ENCODE measurements at regions not wholly inside any gene's neighbourhood (a gene's known extent, or its start where the extent isn't known, plus 50 kb on each side); places are given as distances from the start of the nearest gene placed in this dataset.

GRCh38 chr4:18954538-18954937 is 933.0 kb upstream of the LCORL start:
- WGBS, result 93% methylated on average over 2 of the region's 2 CpGs
- Histone ChIP-seq H3K4me3 (ENCODE audit: low read length) (no peak overlapping the region), H3K9me3 (ENCODE audit: insufficient read depth, low read depth, low read length) (no peaks in the 10 kb centered on the region), H3K36me3 (ENCODE audit: insufficient read depth, low read length) (no peaks in the 10 kb centered on the region), H3K9ac (ENCODE audit: low read depth, low read length) (no peak overlapping the region), H3K4me1 (ENCODE audit: insufficient read depth, low read length) (no peaks in the 10 kb centered on the region), H3K27me3 (ENCODE audit: insufficient read depth, low read length) (no peaks in the 10 kb centered on the region), H3K27ac (ENCODE audit: low read depth, low read length) (no peak overlapping the region)

DNA sequence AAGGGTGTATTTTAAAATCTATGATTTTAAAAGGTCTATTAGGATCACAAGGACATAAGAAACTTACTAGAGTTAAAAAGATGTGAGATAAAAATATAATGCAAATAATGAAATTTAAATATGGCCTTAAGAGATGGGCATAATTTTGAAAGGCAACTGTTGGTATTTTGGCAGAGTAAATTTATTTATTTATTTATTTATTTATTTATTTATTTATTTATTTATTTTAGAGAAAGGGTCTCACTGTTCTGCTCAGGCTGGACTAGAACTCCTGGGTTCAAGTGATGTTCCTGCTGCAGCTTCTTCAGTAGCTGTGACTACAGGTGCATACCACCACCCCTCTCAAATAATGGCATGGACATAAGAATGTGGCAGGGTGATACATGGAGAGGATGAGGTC is 932.1 kb upstream of the LCORL start:
- H3K9me3 ChIP-seq (ENCODE audit: insufficient read depth, low read depth, low read length), result no peaks in the 10 kb centered on the region
- H3K4me1 ChIP-seq (ENCODE audit: insufficient read depth, low read length), result no peaks in the 10 kb centered on the region
- no peaks in the 10 kb centered on the region for H3K27me3 ChIP-seq (ENCODE audit: insufficient read depth, low read length)

DNA sequence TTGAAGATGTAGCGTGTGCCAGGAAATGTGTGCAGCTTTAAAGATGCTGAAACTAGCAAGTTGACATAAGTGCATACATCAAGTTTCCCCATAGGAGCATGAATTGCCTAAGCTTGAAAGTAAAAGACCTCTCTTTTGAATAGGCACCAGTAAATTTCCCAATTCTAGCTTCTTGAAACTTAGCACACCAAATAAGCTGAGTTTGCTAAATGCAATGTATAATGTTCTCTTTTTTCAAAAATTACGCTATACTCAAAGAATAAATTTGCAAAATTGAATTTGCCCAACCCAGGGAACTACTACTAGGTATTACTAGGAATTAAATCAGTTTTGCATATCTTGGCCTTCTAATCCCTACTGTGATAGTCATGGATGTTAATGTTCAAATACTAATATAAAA is 923.9 kb upstream of the LCORL start:
- H3K4me1 ChIP-seq (ENCODE audit: insufficient read depth, low read length), result no peaks in the 10 kb centered on the region
- no peaks in the 10 kb centered on the region for H3K27me3 ChIP-seq (ENCODE audit: insufficient read depth, low read length)
- H3K36me3 ChIP-seq (ENCODE audit: insufficient read depth, low read length), result no peaks in the 10 kb centered on the region
- WGBS, result 89% methylated on average over 1 of the region's 2 CpGs
- no peak overlapping the region for H3K9ac ChIP-seq (ENCODE audit: low read depth, low read length)
- H3K27ac ChIP-seq (ENCODE audit: low read depth, low read length), result no peak overlapping the region
- H3K4me3 ChIP-seq (ENCODE audit: low read length), result no peak overlapping the region
- no peaks in the 10 kb centered on the region for H3K9me3 ChIP-seq (ENCODE audit: insufficient read depth, low read depth, low read length)

More for the DNA sequence above, 932.1 kb upstream of the LCORL start:
- Histone ChIP-seq H3K36me3 (ENCODE audit: insufficient read depth, low read length) (no peaks in the 10 kb centered on the region), H3K27ac (ENCODE audit: low read depth, low read length) (no peak overlapping the region), H3K4me3 (ENCODE audit: low read length) (no peak overlapping the region), H3K9ac (ENCODE audit: low read depth, low read length) (no peak overlapping the region)

- Histone ChIP-seq H3K27me3 (ENCODE audit: insufficient read depth, low read length) (no peaks in the 10 kb centered on the region), H3K9me3 (ENCODE audit: insufficient read depth, low read depth, low read length) (no peaks in the 10 kb centered on the region)
These were observed 921.3 kb upstream of the LCORL start for GRCh38 chr4:18942874-18943273.

DNA sequence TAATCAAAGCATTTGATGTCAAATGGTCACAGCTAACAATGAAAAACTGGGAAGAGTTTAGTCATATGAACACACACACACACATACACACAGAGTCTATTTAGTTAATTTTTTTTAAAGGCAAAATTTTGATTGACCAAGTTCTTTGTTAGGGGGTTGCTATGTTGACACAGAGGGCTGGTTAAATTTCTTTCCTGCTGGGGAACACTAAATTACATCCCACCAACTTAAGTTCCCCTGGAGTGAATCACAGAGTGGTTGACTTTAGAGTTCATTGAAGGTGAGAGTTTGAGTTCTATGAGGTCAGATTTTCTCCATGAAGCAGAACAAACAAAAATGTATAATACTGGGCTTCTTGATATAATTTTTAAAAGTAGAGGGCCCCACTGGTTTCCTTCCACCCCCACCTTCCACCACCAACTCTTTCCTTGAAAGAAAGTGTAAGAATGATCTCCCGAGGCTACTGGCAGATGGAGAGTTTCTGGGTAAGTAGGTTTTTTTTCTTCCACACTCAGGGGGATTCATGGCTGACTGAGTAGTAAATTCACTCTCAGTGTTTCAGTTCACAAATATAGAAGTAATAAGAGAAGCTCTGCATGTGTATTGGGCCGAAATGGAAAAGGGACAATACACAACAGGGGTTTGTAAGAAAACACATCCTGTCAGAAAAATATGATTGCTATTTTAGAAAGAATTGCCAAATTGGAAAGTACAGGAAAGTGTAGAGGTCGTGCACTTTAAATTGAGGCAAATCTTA is 917.0 kb upstream of the LCORL start:
- 93% methylated on average over 2 of the region's 3 CpGs for WGBS
- Histone ChIP-seq H3K9ac (ENCODE audit: low read depth, low read length) (no peak overlapping the region), H3K36me3 (ENCODE audit: insufficient read depth, low read length) (no peaks in the 10 kb centered on the region), H3K4me1 (ENCODE audit: insufficient read depth, low read length) (peaks cover 13% of the 10 kb centered on the region), H3K9me3 (ENCODE audit: insufficient read depth, low read depth, low read length) (no peaks in the 10 kb centered on the region), H3K27ac (ENCODE audit: low read depth, low read length) (no peak overlapping the region), H3K4me3 (ENCODE audit: low read length) (no peak overlapping the region), H3K27me3 (ENCODE audit: insufficient read depth, low read length) (no peaks in the 10 kb centered on the region)

More at GRCh38 chr4:18942874-18943273, 921.3 kb upstream of the LCORL start:
- no peak overlapping the region for H3K27ac ChIP-seq (ENCODE audit: low read depth, low read length)
- no peak overlapping the region for H3K9ac ChIP-seq (ENCODE audit: low read depth, low read length)
- no peak overlapping the region for H3K4me3 ChIP-seq (ENCODE audit: low read length)
- H3K36me3 ChIP-seq (ENCODE audit: insufficient read depth, low read length), result no peaks in the 10 kb centered on the region
- no peaks in the 10 kb centered on the region for H3K4me1 ChIP-seq (ENCODE audit: insufficient read depth, low read length)

GRCh38 chr4:18937746-18938145 is 916.2 kb upstream of the LCORL start:
- H3K36me3 ChIP-seq (ENCODE audit: insufficient read depth, low read length), result no peaks in the 10 kb centered on the region
- no peak overlapping the region for H3K27ac ChIP-seq (ENCODE audit: low read depth, low read length)
- 98% methylated on average over 4 of the region's 4 CpGs for WGBS
- H3K9ac ChIP-seq (ENCODE audit: low read depth, low read length), result no peak overlapping the region
- H3K4me1 ChIP-seq (ENCODE audit: insufficient read depth, low read length), result peaks cover 13% of the 10 kb centered on the region
- H3K9me3 ChIP-seq (ENCODE audit: insufficient read depth, low read depth, low read length), result no peaks in the 10 kb centered on the region
- H3K27me3 ChIP-seq (ENCODE audit: insufficient read depth, low read length), result no peaks in the 10 kb centered on the region
- no peak overlapping the region for H3K4me3 ChIP-seq (ENCODE audit: low read length)

- WGBS, result 69% methylated on average over 4 of the region's 4 CpGs
- Histone ChIP-seq H3K9ac (ENCODE audit: low read depth, low read length) (no peak overlapping the region), H3K4me3 (ENCODE audit: low read length) (no peak overlapping the region), H3K27ac (ENCODE audit: low read depth, low read length) (no peak overlapping the region), H3K36me3 (ENCODE audit: insufficient read depth, low read length) (no peaks in the 10 kb centered on the region), H3K9me3 (ENCODE audit: insufficient read depth, low read depth, low read length) (no peaks in the 10 kb centered on the region), H3K4me1 (ENCODE audit: insufficient read depth, low read length) (peaks cover 13% of the 10 kb centered on the region), H3K27me3 (ENCODE audit: insufficient read depth, low read length) (no peaks in the 10 kb centered on the region)
These were observed 915.5 kb upstream of the LCORL start for GRCh38 chr4:18937080-18937479.

- no peak overlapping the region for H3K4me3 ChIP-seq (ENCODE audit: low read length)
- WGBS, result 77% methylated on average over 7 of the region's 7 CpGs
- no peaks in the 10 kb centered on the region for H3K9me3 ChIP-seq (ENCODE audit: insufficient read depth, low read depth, low read length)
- H3K4me1 ChIP-seq (ENCODE audit: insufficient read depth, low read length), result peaks cover 13% of the 10 kb centered on the region
- H3K27ac ChIP-seq (ENCODE audit: low read depth, low read length), result no peak overlapping the region
- H3K9ac ChIP-seq (ENCODE audit: low read depth, low read length), result no peak overlapping the region
- H3K36me3 ChIP-seq (ENCODE audit: insufficient read depth, low read length), result no peaks in the 10 kb centered on the region
- H3K27me3 ChIP-seq (ENCODE audit: insufficient read depth, low read length), result no peaks in the 10 kb centered on the region
These were observed 914.2 kb upstream of the LCORL start for GRCh38 chr4:18935659-18936345.

DNA sequence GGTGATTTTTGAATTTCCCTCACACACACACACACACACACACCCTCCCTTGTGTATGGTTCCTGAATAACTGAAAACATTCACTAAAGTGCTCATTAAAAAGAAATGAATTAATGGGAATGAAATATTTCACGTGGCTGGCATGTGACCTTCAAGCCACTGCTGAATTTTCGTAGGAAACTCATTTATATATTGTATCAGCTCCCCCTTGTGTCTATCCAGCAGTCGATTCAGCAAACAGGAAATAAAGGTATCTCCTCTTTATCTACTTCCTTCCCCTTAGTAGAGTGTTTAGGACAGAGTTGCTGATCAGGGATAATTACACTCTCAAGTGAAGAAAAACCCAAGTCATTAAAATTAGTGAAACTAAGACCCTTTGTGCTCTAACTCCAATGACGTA is 912.6 kb upstream of the LCORL start:
- H3K9me3 ChIP-seq (ENCODE audit: insufficient read depth, low read depth, low read length), result no peaks in the 10 kb centered on the region
- H3K27ac ChIP-seq (ENCODE audit: low read depth, low read length), result no peak overlapping the region
- WGBS, result 90% methylated on average over 4 of the region's 4 CpGs
- no peaks in the 10 kb centered on the region for H3K27me3 ChIP-seq (ENCODE audit: insufficient read depth, low read length)
- H3K36me3 ChIP-seq (ENCODE audit: insufficient read depth, low read length), result no peaks in the 10 kb centered on the region
- H3K9ac ChIP-seq (ENCODE audit: low read depth, low read length), result no peak overlapping the region
- H3K4me3 ChIP-seq (ENCODE audit: low read length), result no peak overlapping the region
- H3K4me1 ChIP-seq (ENCODE audit: insufficient read depth, low read length), result peaks cover 13% of the 10 kb centered on the region

DNA sequence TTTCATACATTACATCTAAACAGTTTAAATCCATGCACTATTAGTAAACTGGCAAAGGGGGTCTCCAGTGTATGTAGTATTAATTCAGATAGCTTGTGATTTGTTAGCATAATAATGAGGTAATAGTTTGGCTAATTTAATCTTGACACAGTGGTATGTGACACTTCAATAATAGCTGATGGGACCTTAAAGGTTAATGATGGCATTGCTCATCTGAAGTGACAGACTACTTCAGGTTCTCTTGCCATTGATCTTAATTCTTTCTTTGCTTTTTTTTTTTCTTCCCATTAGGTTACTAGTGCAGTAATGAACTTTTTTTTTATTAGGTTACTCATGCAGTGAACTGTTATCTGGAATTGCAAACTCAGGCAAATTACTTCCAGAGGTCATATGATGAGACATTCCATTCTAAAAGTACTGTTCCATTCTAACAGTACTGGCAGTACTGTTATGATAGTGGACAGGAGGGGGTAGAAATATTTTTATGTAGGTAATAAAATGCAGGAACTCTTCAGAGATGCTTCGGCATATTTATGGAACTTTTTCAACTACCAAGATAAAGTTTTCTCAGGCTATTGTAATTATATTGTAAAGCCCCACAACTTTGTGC is 911.3 kb upstream of the LCORL start:
- Histone ChIP-seq H3K9me3 (ENCODE audit: insufficient read depth, low read depth, low read length) (no peaks in the 10 kb centered on the region), H3K9ac (ENCODE audit: low read depth, low read length) (no peak overlapping the region), H3K4me3 (ENCODE audit: low read length) (no peak overlapping the region), H3K4me1 (ENCODE audit: insufficient read depth, low read length) (peaks cover 13% of the 10 kb centered on the region), H3K27me3 (ENCODE audit: insufficient read depth, low read length) (no peaks in the 10 kb centered on the region), H3K36me3 (ENCODE audit: insufficient read depth, low read length) (no peaks in the 10 kb centered on the region), H3K27ac (ENCODE audit: low read depth, low read length) (no peak overlapping the region)
- 100% methylated on average over 1 of the region's 1 CpG for WGBS

DNA sequence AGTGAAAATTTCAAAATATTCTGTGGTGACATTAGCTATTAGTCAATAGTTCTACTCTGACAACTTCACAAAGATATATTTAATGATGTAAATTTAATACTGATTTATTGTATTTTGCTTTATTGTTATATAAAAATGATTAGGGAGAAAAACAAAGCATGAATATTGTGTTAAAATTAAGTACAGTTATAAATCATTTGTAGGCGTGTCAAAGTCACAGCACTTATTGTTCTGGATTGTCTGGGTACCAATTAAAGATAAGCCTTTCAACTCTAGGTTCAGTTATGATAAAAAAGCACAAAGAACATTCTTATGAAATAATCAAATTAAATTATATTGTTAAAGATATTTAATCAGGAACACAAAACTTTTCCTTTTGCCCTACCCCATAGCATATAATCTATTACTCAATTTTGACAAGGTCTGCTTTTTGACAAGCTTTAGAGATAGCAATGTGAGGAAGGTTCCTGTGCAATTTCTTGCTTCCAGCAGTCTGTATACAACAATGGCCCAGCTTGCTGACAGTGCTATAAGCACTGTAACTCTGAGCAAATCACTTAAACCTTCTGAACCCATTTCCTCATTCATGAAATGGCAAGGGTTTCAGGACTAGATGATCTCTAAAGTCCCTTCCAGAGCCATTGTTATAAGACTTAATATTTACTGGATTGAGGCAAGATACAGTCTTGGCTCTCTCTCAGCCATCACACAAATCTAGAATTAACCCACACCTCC is 910.3 kb upstream of the LCORL start:
- H3K36me3 ChIP-seq (ENCODE audit: insufficient read depth, low read length), result no peaks in the 10 kb centered on the region
- H3K9ac ChIP-seq (ENCODE audit: low read depth, low read length), result no peak overlapping the region
- WGBS, result 100% methylated on average over 1 of the region's 1 CpG
- peaks cover 13% of the 10 kb centered on the region for H3K4me1 ChIP-seq (ENCODE audit: insufficient read depth, low read length)
- H3K9me3 ChIP-seq (ENCODE audit: insufficient read depth, low read depth, low read length), result peaks cover 9% of the 10 kb centered on the region; the same call in 1 of the 2 replicates
- no peak overlapping the region for H3K27ac ChIP-seq (ENCODE audit: low read depth, low read length)
- H3K27me3 ChIP-seq (ENCODE audit: insufficient read depth, low read length), result no peaks in the 10 kb centered on the region
- no peak overlapping the region for H3K4me3 ChIP-seq (ENCODE audit: low read length)

All from HUES64 (cell line).